ENCODE measurements at regions not wholly inside any gene's neighbourhood (a gene's known extent, or its start where the extent isn't known, plus 50 kb on each side); places are given as distances from the start of the nearest gene placed in this dataset.

DNA sequence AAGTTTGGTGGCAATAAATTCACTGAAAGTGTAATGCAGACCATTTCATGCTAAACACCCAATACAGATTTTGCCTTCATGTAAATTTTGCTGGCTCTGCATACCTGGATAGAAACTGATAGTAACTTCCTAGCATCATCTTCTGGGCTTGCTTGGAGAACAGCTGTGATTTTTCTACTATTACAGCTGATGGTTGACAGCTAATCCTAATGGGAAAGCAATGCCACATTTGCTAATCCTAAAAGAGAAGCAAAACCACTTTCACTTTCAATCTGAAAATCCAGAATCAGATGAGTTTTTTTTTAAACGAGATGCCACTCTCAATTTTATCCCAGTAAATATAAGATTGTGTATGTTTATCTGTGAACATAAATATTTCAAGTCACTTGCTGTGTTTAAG, 1035.9 kb downstream of the TRHDE start:
- TF ChIP-seq, protein P1, sequence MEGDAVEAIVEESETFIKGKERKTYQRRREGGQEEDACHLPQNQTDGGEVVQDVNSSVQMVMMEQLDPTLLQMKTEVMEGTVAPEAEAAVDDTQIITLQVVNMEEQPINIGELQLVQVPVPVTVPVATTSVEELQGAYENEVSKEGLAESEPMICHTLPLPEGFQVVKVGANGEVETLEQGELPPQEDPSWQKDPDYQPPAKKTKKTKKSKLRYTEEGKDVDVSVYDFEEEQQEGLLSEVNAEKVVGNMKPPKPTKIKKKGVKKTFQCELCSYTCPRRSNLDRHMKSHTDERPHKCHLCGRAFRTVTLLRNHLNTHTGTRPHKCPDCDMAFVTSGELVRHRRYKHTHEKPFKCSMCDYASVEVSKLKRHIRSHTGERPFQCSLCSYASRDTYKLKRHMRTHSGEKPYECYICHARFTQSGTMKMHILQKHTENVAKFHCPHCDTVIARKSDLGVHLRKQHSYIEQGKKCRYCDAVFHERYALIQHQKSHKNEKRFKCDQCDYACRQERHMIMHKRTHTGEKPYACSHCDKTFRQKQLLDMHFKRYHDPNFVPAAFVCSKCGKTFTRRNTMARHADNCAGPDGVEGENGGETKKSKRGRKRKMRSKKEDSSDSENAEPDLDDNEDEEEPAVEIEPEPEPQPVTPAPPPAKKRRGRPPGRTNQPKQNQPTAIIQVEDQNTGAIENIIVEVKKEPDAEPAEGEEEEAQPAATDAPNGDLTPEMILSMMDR (conservative IDR thresholded peaks at IDR 0.05 in 1 of 2, IDR thresholded peaks at IDR 0.05 in 1 of 2; ENCODE audit: extremely low read depth in 1 of 2, insufficient read depth in 1 of 2, low read depth in 1 of 2, low read length in 2 of 2) = no peak
- no peak for TF ChIP-seq EZH2 (IDR thresholded peaks at IDR 0.05; ENCODE audit: borderline replicate concordance, low read length)
